HG02870 (cell line): ENCODE measurements at regions not wholly inside any gene's neighbourhood (a gene's known extent, or its start where the extent isn't known, plus 50 kb on each side); places are given as distances from the start of the nearest gene placed in this dataset.

Source experiments
- ATAC-seq: cut with Tn5 transposase; IDR thresholded peaks from one replicate; pipeline ENCODE4 v1.9.1; 2021; ENCODE audit warnings: mild to moderate bottlenecking, moderate library complexity; ENCODE audit not compliant: unreplicated experiment

DNA sequence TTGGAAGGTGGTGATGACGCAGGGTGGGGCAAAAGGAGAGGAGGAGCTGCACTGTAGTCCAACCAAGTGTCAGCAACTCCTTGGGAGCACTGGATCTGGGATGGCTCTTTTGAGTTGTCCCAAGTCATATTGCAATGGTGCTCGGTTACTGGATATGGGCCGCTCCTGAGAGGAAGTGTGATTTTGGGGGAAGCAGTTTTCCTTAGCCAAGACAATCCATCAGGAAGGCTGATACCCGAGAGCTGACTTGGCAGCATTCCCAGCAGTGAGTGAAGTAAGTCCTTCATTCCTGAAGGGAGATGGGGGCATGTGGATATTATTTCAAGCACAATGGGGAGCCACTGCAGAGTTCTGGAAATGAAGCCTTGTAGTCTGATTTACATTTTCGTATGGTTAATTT, 354.1 kb downstream of the RFPL4B start:
- ATAC-seq, result no peak

DNA sequence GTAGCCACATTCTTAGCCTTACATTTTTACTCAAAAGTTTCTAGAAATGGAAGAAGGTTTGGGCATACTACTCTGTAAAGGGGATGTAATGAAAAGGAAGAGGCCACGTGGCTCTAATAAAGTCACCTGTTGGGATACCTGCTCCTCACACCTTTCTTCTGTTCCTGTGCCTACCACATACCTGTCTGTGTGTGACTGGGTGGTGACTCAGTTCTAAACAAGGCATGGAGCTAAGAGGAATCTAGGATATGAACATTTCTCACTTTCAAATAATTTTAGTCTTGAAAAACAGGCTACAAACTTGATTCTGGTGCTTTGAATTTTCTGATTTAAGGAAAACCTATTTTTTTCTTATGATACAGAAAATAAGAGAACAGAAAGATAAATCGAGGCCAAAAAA, 363.6 kb downstream of the RFPL4B start:
- no peak for ATAC-seq

DNA sequence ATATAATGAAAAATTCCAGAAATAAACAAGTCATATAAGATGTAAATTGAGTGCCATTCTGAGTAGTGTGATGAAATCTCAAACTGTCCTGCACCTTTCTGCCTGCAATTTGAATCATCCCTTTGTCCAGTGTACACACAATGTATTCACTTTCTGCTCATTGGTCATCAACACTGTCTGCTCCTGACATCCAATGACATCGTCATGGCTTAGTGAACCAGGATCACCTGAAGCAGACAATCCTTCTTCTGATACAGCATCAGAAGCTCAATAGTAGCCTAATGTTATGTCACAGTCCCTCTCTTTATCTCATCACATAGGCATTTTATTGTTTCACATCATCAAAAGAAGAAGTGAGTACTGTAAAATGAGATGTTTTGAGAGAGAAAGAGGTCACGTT, 366.3 kb downstream of the RFPL4B start:
- no peak for ATAC-seq

DNA sequence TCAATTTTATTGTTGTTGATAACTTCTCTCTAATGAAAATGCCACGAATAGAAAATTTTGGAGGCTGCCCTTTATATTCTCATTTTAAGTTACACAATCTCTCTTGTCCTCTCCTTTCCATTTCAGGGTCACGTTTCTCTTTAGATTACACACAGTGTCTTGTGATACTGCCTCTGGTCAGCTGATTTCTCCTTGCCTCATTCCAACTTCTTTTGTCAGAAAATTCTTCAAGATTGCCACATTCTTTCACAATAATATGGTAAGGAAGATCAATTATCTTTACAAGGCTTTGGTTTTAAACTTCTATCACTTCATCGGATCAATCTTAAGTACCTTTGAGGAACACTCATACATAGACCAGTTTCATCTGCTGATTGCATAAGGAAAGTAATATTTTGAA, 370.3 kb downstream of the RFPL4B start:
- ATAC-seq, result no peak

DNA sequence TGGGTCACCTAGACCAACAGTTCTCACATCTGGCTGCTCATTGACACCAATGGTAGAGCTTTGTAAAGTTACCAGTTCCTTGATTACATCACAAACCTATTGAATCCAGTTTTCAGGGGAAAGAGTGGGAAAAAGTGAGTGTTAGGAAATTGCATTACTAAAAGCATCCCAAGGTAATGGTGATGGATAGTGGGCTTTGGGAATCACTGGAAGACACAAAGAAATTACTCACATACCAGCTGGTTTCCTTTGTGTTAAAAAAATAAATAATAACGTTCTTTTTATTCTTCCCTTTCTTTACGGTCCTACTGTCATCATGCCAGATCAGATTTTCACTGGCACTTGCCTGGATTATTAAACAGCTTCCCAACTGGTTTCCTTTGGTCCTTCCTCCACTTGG, 370.7 kb downstream of the RFPL4B start:
- ATAC-seq, result no peak

DNA sequence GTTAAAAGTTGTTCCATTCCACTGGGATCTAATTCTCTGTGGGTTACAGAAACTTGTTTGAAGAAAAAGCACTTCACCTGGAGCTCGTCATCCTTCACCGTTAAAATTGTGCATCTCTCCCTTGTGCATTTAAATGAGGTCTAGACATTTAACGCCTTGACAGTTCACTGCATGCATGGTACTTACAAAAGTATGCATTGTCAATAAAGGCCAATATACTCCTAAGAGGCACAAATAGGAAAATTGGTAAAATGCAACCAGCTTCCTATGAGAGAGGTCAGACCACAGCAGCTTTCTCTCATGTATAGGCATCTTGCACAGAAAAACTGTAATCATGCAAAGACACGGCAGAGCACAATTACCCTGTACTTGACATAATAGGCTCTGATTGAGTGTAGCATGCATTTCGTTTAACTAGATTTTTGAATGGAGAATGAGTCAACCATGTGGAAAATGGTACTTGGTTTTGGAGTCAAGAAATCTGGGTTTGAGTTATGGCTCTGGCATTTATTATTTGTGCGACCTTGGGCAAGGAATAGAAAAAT, 378.5 kb downstream of the RFPL4B start:
- ATAC-seq, result no peak

DNA sequence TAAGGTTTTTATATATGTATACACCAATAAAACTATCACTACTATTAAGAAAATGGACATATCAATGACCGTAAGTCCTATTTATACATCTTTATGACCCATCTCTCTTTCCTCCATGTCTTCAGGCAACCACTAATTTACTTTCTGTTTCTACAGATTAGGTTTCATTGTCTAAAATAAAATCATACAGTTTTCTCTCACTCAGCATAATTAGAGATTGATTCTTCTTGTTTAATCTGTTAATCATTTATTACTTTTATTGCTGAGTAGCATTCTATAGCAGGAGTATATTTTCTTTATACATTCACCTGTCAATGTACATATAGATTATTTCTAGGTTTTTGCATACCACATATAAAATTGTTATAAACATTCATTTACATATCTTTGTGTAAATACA, 388.0 kb downstream of the RFPL4B start:
- ATAC-seq, result no peak

DNA sequence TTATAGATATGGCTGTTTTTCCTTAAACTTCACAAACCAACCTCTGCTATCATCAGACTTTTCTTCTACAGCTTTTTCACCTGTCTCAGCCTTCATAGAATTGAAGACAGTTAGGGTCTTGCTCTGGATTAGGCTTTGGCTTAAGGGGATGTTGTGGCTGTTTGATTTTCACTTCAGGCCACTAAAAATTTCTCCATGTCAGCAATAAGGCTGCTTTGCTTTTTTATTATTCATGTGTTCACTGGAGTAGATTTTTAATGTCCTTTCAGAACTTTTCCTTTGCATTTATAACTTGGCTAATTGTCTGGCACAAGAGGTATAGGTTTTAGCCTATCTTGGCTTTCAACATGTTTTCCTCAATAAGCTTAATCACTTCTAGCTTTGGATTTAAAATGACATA, 392.6 kb downstream of the RFPL4B start:
- ATAC-seq, result no peak

DNA sequence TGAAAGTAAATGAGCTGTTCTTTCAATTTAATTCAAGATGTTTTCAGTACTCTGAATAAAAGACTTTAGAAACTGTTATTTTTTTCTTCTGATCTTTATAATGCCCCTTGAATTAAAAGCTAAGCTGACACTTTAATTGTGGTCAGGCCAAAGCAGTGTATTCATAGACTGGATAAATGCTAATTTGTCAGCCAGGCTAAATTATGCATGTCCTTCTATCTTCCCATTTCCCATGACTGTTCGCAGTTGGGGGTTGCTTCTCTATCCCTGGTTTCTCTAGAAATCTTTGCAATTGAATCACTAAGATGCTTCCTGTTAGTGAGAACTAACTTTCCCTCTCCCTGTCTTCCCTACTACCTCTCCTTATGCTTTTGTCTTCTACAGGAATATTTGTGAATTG, 396.2 kb downstream of the RFPL4B start:
- no peak for ATAC-seq

DNA sequence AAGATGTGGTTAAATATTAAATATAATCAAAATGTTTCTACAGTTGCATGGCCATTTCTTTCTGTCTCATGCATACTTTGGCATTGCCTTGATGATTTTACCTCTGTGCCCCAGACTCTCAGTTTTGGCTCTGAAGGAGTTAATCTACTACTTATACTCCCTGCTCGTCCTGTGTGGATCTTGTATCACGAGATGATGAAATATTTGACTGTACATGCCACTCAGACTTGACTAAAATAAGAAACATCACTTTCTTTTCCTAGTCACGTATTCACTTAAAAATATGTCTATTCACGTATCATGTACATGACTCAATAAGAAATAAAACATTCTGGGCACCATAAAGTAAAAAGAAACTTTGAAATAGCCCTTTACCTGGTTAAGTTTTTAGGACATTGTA, 397.7 kb downstream of the RFPL4B start:
- no peak for ATAC-seq

DNA sequence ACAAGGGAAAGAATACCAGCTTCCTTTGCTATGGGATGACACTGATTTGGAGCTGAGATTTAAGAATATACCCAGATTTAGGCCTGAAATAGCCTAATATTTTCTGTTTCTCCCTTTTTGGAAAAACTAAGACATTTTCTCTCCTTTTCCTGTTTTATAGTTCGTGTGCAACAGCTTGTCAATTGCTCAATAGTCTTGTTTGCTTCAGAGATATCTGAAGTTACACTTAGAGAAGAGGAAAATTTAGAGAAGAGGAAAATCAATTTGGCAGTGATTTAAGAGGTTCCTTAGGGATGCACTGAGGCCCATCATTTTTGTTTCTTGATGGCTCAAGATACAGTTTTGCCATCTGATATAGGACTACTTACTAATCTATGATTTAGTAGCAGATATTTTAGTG, 398.6 kb downstream of the RFPL4B start:
- ATAC-seq, result no peak

DNA sequence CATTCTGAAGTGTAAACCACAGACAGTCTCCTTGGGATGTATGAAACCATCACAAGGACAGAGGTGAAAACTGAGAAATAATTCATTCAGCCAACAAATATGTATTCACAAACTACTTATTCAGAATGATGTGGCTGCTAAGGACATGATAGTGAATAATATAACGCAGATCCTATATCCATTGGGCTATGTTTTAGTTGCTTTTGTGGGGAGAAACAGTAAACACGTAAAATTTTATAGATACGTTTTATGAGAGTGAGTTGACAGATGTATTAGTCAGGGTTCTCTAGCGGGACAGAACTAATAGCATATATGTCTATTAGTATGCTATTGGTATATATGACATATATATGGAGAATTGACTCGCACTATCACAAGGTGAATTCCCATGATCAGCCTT, 402.5 kb downstream of the RFPL4B start:
- no peak for ATAC-seq

DNA sequence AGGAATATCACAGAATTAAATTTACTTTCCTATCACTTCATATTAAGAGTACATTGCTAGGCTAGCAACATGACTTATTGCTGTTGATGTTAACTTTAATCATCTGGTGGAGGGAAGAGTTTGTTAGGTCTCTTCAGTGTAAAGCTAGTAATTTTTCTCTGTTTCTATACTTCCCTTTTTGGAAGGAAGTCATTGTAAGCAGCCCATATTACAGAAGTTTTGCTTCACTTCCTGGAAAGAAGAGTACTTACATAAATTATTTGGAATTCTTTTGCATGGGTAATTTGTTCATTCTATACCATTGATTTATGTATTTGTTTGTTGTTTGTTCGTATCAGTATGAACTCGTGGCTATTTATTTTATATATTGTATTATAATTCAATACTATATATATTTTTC, 405.2 kb downstream of the RFPL4B start:
- no peak for ATAC-seq

DNA sequence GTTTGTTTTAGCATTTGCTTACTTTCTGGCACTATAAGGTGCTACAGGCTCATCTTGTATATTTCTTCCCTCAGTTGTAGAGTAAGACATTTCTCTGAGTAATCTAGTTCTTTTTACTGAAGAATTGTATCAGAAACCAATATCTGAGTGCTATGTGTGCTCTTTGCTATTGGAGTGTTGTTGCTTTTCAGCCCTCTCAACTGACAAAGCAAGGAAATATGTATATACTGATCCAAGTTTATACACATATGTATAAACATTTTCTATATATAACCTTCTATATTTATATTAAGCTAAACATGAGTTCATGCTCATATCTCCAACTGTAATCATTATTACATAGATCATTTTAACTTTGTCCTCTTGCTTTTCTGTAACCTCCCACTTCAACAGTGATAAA, 405.7 kb downstream of the RFPL4B start:
- no peak for ATAC-seq

DNA sequence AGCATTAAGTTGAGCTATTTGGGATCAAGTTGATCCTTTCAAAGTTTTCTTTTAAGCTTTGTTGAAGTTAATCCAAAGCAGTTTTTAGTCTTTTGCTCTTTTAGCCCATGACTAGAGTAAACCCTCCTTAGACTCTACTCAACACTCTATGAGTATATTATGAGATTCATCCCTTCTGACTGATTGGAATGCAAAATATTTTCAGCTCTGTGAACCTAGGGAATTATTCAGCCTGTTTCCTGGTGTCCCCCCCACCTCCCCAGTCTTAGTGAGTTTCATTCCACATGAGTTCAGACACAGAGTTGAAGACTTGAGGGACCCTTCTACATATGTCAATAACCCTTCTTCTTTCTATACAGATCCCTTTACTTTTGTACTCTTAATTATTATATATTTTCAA, 413.7 kb downstream of the RFPL4B start:
- no peak for ATAC-seq

DNA sequence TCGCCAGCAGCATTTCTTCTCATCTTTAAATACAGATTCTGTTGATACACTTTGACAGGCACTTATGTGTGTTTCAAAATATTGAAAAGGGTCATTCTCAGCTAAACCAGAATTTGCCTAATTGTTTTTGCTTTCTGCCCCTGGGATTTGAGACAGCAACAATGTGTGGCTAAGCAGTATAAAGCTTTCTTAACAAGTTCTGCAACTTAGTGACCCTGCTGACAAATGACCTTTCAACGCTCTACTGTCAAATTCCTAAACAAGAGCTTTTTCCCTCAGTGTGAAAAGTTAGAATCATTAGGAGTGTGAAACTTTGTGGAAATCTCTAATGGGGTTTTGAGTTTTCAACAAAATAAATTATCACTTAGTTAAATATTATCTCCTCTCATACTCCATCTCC, 414.6 kb downstream of the RFPL4B start:
- no peak for ATAC-seq

DNA sequence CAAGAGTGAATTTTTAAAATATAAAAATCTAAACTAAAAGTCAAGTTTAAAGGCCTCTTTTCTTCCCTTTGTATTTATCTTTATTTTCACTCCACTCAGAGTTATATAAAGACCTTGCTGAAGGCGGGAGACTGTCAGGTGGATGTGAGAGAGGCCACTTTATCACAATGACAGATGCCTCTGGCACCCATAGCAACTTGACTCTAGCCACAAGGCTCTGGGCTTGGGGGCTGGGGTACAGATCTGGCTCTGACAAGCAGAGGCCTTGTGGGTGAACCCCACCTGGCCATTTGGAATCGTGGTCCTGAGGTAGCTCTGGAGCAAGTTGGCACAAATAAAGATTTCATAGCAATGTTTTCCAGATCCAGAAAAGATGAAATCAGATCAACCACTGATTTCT, 417.2 kb downstream of the RFPL4B start:
- ATAC-seq, result no peak

DNA sequence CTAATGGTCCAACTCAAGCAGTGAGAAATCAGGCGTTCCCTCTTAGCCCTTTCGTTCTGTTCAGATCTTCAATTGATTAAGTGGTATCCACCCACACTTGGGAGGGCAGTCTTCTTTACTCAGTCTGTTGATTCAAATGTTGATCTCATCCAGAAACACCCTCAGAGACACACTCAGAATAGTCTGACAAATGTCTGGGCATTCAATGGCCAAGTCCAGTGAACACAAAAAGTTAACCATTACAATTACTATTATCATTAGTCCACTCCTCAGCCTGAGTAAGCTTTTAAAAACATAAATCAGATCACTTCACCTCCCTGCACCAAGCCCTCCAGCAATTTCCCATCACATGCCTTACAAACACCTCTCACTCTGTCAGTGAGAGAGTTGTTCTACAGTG, 423.2 kb downstream of the RFPL4B start:
- ATAC-seq, result no peak

DNA sequence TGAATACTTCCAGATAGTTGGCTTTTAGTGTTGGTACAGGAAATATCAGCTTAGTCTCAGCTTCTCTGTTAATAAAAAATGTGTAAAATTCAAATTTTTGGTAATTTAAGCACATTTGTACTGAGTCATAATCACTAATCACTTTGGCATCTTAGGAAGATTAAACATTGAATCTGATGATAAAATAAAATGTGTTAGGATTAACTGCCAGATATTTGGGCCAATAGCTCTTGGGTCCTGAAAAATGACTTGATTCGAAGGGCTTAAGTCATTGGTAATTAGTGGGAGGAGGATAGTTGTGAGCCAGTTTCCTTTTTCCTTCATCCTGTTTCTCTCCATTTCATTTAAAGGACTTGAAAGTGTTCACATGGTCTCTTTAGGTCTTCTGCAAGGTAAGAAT, 426.1 kb downstream of the RFPL4B start:
- no peak for ATAC-seq

DNA sequence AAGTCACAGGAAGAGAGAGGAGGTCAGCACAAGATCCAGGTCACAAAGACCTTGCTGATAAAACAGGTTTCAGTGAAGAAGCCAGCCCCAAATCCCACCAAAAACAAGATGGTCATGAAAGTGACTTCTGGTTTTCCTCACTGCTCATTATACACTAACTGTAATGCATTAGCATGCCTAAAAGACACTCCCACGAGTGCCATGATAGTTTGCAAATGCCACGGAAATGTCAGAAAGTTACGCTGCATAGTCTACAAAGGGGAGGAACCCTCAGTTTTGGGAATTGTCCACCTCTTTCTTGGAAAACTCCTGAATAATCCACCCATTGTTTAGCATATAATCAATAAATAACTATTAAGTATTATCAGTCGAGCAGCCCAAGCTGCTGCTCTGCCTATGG, 427.2 kb downstream of the RFPL4B start:
- no peak for ATAC-seq

DNA sequence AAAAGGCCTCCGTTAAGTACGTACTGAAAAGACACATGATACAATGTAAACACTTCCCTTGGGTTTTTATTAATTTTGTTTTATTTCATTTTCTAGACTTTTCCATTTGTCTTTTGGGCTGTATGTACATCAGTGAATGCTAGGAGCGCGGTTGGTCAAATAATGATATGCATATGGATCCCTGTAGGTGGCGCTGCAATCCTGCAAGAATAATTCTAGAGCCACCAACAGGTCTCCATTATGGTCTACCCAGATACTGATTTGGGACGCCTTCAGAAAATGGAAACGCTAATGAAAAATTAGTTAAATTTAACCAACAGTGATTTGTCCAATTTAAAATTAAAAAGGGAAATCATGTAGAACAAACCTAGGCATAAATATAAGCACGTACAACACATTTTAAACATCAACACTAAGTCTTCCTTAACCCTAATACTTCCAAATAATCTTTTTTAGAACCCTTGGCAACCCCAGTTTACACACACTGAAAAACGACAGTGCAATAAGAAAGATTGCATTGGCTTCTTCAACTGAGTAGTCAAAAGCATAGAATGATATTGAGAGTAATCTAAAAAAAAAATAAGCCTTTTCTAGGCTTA, 433.5 kb downstream of the RFPL4B start:
- ATAC-seq, result peak; percentile 93

DNA sequence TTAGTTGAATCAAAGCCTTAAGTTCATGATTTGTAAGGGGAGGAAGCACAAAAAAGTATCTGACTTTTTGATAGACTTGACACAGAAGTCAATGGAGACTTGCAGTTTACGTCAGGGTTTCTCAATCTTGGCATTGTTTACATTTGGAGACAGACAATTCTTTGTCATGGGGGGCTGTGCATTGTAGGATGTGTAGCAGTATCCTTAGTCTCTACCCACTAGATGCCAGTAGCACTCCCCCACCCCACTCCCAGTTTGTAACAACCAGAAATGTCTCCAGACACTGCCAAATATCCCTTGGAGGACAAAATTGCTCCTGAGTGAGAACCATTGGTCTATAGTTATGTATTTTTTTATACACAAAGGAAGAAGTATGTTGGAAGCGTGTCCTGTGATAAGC, 434.1 kb downstream of the RFPL4B start:
- no peak for ATAC-seq

DNA sequence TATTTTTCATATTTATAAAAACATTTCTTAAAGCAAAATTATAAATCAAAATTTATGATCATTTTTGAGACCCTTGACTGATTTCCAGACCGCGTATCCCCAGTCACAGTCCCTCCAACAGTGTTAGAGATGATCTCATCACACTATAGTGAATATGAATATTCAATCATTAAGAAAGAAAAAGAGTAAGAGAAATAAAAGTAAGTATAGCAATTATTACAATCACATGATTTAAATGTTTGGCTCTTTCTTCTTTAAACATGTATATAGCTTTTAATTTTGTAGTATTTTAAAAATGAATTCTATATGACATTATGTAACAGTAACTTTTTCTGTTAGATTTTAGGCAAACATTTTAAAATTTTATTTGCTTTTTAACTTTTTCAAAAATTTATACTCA, 438.3 kb downstream of the RFPL4B start:
- no peak for ATAC-seq
